ENCODE measurements at regions not wholly inside any gene's neighbourhood (a gene's known extent, or its start where the extent isn't known, plus 50 kb on each side); places are given as distances from the start of the nearest gene placed in this dataset.
"Not testable (repeated sequence)": the region's sequence is repeated elsewhere in the genome, so short reads cannot be mapped to it uniquely, and the experiment has no call there.

DNA sequence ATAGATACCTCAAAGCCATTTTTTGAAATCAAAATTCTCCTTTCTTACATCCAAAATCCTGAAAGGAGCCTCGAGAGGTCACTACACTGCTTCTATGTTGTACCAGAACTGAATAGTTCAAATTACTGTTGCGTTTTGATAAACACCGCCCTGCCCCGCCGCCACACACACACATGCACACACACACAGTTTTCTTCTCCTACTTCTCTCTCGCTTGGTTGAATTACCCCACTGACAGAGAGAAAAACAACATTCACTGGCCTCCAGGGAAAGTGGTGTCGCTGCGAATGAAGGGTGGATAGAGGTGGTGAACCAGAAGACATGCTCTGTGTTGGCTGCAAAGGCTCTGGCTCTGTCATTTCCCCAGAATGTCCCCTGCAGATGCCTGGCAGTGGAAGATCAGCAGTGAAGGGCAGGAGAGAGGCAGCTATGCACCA lies 183.4 kb upstream of the RFC3 start:
- no peak for DNase-seq

GRCh38 chr13:33636243-33636642 lies 181.7 kb upstream of the RFC3 start:
- no peak for DNase-seq

DNA sequence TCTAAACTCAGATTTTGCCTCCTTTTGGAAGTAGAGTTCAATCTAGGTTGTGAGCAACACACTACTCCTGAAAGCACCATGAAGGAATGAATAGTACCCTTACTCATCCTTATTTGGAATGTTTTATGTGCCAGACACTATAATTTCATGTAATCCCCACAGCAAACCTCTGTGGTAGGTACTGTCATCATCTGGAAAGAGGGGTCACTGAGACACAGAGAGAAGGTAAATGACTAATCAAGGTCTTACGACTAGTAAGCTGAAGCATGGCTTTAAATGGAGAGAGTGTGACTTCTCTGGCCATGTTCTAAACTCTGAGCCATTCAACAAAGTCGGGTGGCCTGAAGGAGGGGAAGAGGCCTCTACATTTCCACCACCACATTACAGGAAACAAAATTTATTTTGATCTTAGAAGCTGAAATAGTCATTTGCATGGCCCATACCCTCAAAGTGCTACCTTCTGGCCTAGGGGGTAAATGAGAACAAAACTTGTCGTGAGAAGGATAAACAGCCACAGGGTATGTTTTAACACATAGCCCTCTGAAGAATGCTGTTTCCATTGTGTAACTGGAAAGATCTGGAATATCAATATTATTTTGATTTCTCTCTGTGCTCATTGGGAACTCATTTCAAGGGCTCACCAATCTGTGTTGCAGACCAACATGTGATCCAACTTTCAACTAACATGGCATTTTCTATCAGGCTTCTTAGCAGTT lies 180.8 kb upstream of the RFC3 start:
- no peak for DNase-seq

GRCh38 chr13:33637978-33638743 lies 179.8 kb upstream of the RFC3 start:
- DNase-seq, result no peak

- DNase-seq, result no peak
These were observed 178.8 kb upstream of the RFC3 start for GRCh38 chr13:33639158-33639557.

DNA sequence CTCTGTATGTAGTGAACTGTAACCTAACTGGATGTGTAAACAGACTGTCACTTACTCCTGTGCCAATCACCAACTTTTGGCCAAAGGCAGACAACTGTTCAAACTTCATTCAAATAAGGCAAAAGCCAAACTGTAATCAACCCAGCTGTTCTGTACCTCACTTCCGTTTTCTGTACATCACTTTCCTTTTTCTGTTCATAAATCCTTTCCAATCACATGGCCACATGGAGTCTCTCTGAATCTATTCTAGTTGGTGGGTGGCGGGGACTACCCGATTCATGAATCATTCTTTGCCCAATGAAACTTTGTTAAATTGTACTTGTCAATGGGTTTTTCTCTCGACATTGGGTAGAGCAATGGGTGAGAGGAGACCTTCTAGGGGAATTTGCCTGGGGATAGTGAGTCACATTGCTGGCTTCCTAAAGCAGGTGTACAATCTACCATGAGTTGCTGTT lies 178.3 kb upstream of the RFC3 start:
- peak; percentile 50 to 72 for DNase-seq

DNA sequence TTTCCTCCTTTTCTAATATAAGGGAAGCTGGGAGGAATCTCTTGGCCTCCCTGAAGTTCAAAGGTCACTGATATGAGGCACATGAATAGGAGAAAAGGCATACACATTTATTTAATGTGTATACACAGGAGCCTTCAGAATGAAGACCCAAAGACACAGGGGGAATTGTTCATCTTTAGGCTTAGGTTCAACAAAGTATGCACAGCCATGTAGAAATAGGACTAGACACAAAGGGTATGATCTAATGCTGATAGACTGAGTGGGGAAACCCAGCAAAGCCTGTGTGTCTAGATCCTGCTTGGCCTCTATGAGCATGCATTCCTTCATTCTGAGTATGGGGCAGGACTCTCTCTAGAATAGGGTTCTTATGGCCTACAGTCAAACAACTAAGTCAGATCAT lies 177.1 kb upstream of the RFC3 start:
- no peak for DNase-seq

DNA sequence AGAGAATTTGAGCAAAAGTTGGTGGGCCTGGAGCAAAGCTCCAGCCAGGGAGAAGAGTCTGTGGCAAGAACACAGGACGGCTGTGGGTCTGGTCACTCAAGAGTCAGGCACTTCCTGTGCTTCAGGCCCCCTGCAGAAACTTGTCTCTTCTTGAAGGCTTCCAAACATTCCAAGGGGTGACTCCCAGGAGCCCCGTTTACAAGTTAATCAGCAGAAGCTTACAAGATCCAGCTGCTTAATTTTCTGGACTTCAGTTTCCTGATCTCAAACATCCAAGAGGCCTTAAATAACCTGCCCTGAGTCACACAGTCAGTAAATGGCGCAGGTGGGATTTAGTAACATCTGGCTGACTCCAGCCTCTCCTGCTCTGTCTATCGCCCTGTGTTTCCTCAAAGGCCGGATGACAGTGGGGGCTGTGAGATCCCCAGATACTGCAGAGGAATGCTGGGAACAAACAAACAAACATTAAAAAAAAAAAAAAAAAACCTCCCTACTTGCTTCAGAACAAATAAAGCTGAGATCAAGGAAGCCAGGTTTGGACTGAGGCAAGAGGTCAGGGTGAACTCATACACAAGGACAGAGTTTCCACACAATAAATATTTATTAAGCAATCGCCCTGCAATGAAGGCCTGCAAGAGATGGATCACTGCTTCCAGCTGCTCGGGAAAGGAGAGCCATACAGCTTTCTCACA lies 175.4 kb upstream of the RFC3 start:
- DNase-seq, result no peak

DNA sequence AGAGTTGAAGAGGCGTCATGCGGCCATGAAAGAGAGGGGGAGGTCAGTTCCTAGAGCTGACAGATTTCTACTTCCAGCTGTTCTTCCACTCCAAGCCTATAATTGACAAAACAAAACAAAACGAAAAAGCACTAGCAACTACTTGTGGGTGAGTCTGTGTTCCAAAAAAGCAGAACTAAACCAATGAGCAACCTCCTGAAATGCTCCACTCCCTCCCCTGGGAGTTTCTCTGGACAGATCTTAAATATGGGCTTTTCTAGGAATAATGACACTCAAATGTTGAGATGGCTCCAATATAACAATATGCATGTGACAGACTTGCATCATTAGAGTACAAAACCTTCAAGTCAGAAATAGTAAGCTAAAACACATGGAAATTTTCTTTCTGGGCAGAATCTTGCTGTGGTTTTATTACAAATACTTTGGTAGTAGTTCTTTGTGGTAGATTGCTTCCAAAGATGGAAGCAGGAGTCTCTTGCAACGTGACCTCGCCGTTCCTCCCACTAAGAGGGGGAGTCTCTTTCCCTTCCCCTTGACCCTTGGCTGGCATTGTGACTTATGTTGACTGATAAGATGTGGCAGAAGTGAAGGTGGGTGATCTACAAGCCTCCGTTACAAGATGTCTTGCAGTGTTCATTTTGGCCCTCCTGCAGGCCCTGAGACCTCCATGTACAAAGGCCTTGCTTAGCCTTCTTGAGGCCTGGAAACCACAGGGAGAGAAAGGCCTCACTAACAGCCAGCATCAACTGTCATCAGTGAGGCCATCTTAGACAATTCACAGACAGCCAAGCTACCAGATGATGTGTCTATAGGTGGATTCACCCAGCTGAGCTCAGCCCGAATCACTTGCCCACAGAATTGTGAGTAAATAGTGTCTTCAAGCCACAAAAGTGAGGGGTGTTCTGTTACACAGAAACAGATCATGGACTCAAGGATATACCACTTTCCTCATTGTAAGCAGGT lies 173.1 kb upstream of the RFC3 start:
- DNase-seq, result peak in 1 of 2 experiments; percentile 20

GRCh38 chr13:33645591-33646554 lies 172.1 kb upstream of the RFC3 start:
- DNase-seq, result no peak

DNA sequence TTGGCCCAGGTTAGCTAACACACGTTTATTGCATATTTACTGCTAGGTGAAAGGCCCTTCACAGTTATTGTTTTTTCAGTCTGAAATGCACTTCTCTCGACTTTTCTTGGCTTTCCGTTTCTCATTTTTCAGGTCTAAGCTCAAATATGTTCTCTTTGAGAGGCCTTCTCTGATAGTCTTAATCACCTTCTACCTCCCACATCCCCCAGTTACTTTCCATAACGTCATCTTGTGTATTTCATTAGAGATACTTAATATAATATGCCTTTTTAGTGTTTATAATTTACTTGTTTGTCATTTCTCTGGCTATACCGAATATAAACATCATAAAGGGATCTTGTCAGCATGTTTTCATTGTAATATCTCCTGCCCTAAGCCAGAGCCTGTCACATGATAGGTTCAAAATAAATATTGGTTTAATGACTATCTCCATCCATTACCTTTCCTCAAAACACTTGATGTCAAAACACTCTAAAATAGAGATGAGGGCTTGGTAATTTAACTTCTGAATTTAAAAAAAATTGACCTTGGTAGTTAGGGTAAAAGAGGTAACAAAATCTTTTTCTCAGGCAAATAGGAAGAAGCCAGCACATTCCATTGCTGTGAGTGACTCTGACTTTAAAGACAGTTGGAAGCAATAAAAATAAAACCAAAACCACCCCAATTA lies 168.6 kb upstream of the RFC3 start:
- DNase-seq, result no peak

DNA sequence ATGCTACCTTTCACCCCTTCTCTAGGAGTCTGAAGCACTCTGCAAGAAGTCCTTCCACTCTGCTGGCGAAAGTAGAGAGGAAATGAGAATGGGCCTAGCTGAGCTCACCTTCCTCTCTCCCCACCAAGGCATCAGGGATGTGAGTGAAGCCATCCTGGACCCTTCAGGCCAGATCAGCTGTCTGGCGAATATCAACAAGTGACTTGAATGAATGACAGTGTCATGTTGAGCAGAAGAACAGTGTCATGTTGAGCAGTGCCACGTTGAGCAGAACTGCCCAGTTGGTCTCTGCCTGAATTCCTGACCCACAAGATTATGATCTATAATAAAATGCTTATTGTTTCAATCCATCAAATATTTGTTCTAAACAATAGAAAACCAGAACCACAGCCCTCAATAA lies 166.2 kb upstream of the RFC3 start:
- no peak for DNase-seq

- DNase-seq, result no peak
These were observed 160.7 kb upstream of the RFC3 start for GRCh38 chr13:33657274-33657673.

DNA sequence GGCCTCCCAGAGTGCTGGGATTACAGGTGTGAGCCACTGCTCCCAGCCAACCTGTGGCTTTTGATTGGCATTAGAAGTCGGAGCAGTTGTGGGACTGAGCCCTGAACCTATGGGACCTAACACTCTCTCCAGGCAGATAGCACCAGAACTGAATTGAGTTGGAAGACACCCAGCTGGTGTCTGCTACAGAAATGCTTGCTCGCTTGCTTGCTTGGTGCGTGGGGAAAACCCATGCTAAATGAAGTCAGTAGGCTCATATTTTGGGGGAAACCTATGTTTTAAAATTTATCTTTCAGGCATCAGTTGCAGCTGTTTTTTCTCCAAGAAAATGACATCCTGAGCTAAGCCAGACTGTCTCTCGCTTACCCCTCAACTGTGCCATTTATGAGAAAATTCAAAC lies 158.5 kb upstream of the RFC3 start:
- DNase-seq, result no peak

DNA sequence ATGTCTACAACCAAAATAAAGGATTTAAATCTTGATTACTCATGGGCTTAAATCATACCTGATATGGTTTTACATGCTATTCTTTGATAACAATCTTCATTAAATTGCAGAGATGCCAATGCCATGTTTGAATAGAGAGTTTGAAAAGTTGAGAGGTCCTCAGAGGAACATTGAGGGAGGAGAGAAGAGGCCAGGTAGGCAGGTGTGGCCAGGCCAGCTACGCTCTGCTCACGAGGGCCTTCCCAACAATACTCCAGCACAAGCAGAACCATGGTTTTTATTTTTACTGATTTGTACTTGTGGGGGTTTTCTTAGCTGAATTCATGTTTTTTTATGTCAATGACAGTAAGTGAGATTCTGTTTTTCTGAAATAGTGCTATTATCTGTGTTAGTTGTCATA lies 158.1 kb upstream of the RFC3 start:
- DNase-seq, result no peak

DNA sequence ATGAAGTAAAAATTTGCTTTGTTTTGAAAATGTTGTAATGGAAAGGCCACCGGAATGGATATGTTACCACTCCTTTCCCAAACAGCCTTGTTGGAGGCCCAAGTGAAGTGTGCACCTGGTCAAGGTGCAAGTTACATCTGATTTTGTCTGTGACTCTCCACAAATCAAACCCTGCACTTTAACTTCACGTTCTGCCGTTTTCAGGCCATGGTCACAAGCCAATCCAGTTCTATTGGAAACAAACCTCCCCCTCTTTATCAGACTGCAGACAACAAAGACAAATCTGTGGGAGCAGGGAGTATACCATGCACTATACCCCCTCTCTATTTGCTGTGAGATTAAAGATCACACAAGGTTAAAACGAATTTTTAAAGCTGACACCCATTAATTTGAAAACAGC lies 155.6 kb upstream of the RFC3 start:
- no peak for DNase-seq

DNA sequence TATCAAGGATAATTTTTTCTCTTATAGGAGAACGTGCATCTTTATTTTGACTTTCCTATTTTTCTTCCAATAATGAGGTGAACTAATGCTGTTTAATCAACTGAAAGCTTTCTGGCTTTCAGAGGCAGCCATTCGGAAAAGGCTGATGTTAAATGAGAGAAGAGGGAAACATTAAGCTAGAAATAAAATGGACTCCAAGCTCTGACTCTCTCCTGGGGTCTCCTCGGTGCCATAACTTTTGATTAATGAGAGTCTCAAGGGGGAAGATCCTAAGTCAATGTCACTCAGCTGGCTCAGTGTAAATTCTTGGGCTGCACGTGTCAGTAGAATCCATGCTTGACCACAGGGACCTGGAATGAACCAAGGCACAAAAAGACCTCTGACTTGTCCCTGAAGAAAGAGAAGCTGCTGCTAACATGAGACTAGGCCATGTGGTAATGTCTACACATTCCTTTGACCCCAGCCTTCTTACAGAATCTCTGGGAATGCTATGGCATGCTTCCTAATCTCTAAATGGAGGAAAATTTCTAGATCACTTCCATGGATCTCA lies 152.2 kb upstream of the RFC3 start:
- DNase-seq, result no peak

GRCh38 chr13:33671560-33671959 lies 146.4 kb upstream of the RFC3 start:
- no peak for DNase-seq

DNA sequence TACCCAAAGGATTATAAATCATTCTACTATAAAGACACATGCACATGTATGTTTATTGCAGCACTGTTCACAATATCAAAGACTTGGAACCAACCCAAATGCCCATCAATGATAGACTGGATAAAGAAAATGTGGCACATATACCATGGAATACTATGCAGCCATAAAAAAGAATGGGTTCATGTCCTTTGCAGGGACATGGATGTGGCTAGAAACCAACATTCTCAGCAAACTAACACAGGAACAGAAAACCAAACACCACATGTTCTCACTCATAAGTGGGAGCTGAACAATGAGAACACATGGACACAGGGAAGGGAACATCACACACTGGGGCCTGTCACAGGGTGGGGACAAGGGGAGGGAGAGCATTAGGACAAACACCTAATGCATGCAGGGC lies 145.9 kb upstream of the RFC3 start:
- not testable (repeated sequence) for DNase-seq

Data from activated CD4-positive, alpha-beta T cell treated with anti-CD3 and anti-CD28 coated beads, Interleukin-2, amount 50 U/mL, for 48 hours (primary cell).